H9 (cell line): ENCODE measurements at regions not wholly inside any gene's neighbourhood (a gene's known extent, or its start where the extent isn't known, plus 50 kb on each side); places are given as distances from the start of the nearest gene placed in this dataset.

Experiments
- DNase-seq: peaks from one replicate; pipeline ENCODE4 v3.0.0-alpha.2; 2017
- H2AFZ ChIP-seq: one replicate; pipeline ENCODE4 v1.6.1; 2013; ENCODE audit warnings: mild to moderate bottlenecking, low read length, control low read depth, moderate library complexity
- H2AK5ac ChIP-seq: 2 replicates; pipeline ENCODE4 v1.6.1; 2013; ENCODE audit warnings: low read length, control low read depth, mixed read lengths; ENCODE audit not compliant: insufficient read length
- H2BK120ac ChIP-seq: one replicate; pipeline ENCODE4 v1.6.1; 2013; ENCODE audit warnings: low read depth, mild to moderate bottlenecking, low read length, control low read depth, inconsistent platforms; ENCODE audit not compliant: poor library complexity, severe bottlenecking
- H2BK12ac ChIP-seq: 2 replicates; pipeline ENCODE4 v1.6.1; 2013; ENCODE audit warnings: low read length, control low read depth, mixed read lengths, low read depth; ENCODE audit not compliant: insufficient read length
- H2BK15ac ChIP-seq: 2 replicates; pipeline ENCODE4 v1.6.1; 2013; ENCODE audit warnings: low read depth, low read length, control low read depth
- H2BK20ac ChIP-seq: one replicate; pipeline ENCODE4 v1.6.1; 2013; ENCODE audit warnings: low read depth, mild to moderate bottlenecking, low read length, control low read depth, inconsistent platforms; ENCODE audit not compliant: poor library complexity, severe bottlenecking
- H2BK5ac ChIP-seq: 2 replicates; pipeline ENCODE4 v1.6.1; 2013; ENCODE audit warnings: low read length, control low read depth, mixed read lengths; ENCODE audit not compliant: insufficient read length
- H3K14ac ChIP-seq: 2 replicates; pipeline ENCODE4 v1.6.1; 2013; ENCODE audit warnings: low read length, control low read depth; ENCODE audit not compliant: insufficient read depth
- H3K18ac ChIP-seq: 2 replicates; pipeline ENCODE4 v1.6.1; 2013; ENCODE audit warnings: low read depth, mild to moderate bottlenecking, mixed read lengths, low read length, control low read depth; ENCODE audit not compliant: insufficient read length
- H3K23ac ChIP-seq: 2 replicates; pipeline ENCODE4 v1.6.1; 2013; ENCODE audit warnings: low read length, control low read depth, mixed read lengths, low read depth; ENCODE audit not compliant: insufficient read length
- H3K23me2 ChIP-seq: 2 replicates; pipeline ENCODE4 v1.6.1; 2013; ENCODE audit warnings: low read depth, mild to moderate bottlenecking, mixed read lengths, low read length, control low read depth; ENCODE audit not compliant: insufficient read length, poor library complexity, severe bottlenecking
- H3K27ac ChIP-seq: 2 replicates; pipeline ENCODE4 v1.5.1; 2013; ENCODE audit warnings: low read length, control low read depth, mixed read lengths, low read depth; ENCODE audit not compliant: insufficient read length
- H3K27me3 ChIP-seq: 2 replicates; pipeline ENCODE4 v1.6.1; 2013; ENCODE audit warnings: low read length, control low read depth, inconsistent platforms; ENCODE audit not compliant: insufficient read depth
- H3K4ac ChIP-seq: 2 replicates; pipeline ENCODE4 v1.6.1; 2013; ENCODE audit warnings: low read depth, mild to moderate bottlenecking, control low read depth, inconsistent platforms, low read length, moderate library complexity
- H3K4me1 ChIP-seq: 2 replicates; pipeline ENCODE4 v1.6.1; 2013; ENCODE audit warnings: low read length, control low read depth, inconsistent platforms; ENCODE audit not compliant: insufficient read depth
- H3K4me2 ChIP-seq: 2 replicates; pipeline ENCODE4 v1.6.1; 2013; ENCODE audit warnings: low read length, control low read depth, mixed read lengths; ENCODE audit not compliant: insufficient read length, insufficient read depth
- H3K56ac ChIP-seq: 2 replicates; pipeline ENCODE4 v1.6.1; 2013; ENCODE audit warnings: low read depth, mild to moderate bottlenecking, mixed read lengths, low read length, control low read depth; ENCODE audit not compliant: insufficient read length
- H3K79me1 ChIP-seq: 2 replicates; pipeline ENCODE4 v1.6.1; 2013; ENCODE audit warnings: low read depth, mild to moderate bottlenecking, moderate library complexity, low read length, control low read depth, inconsistent platforms; ENCODE audit not compliant: insufficient read depth, poor library complexity, severe bottlenecking
- H3K79me2 ChIP-seq: 2 replicates; pipeline ENCODE4 v1.6.1; 2013; ENCODE audit warnings: low read length, control low read depth, inconsistent platforms; ENCODE audit not compliant: insufficient read depth
- H3K9ac ChIP-seq: 2 replicates; pipeline ENCODE4 v1.6.1; 2013; ENCODE audit warnings: low read length, control low read depth, mixed read lengths; ENCODE audit not compliant: insufficient read length; ENCODE audit errors: extremely low read depth
- H3K9me3 ChIP-seq: one replicate; pipeline ENCODE4 v1.6.1; 2013; ENCODE audit warnings: low read depth, low read length, inconsistent platforms; ENCODE audit not compliant: control insufficient read depth
- H3T11ph ChIP-seq: one replicate; pipeline ENCODE4 v1.6.1; 2013; ENCODE audit warnings: mild to moderate bottlenecking, low read length, control low read depth, inconsistent platforms
- H4K20me1 ChIP-seq: one replicate; pipeline ENCODE4 v1.6.1; 2013; ENCODE audit not compliant: control insufficient read depth, insufficient read length, insufficient read depth
- H4K5ac ChIP-seq: 2 replicates; pipeline ENCODE4 v1.6.1; 2013; ENCODE audit warnings: low read depth, mild to moderate bottlenecking, mixed read lengths, low read length, control low read depth; ENCODE audit not compliant: insufficient read length
- H4K8ac ChIP-seq: replicated peaks from 2 replicates; pipeline ENCODE4 v1.6.1; 2013; ENCODE audit warnings: low read length, control low read depth, mixed read lengths, low read depth; ENCODE audit not compliant: insufficient read length
- H4K91ac ChIP-seq: 2 replicates; pipeline ENCODE4 v1.6.1; 2013; ENCODE audit warnings: low read depth, mild to moderate bottlenecking, moderate library complexity, mixed read lengths, low read length, control low read depth; ENCODE audit not compliant: insufficient read length
- H3K27ac Mint-ChIP-seq, 3 experiments: 2 replicates in 2 of 3; 3 replicates in 1 of 3; pipeline ENCODE4 v1.8.0; 2020 to 2021; ENCODE audit warnings: mixed read lengths in 3 of 3, mild to moderate bottlenecking in 1 of 3, moderate library complexity in 1 of 3
- H3K27me3 Mint-ChIP-seq: 2 replicates; pipeline ENCODE4 v1.8.0; 2021; ENCODE audit warnings: low read depth, mild to moderate bottlenecking, moderate library complexity, mixed read lengths
- H3K36me3 Mint-ChIP-seq, 3 experiments: 2 replicates in 2 of 3; 3 replicates in 1 of 3; pipeline ENCODE4 v1.8.0; 2020 to 2021; ENCODE audit warnings: low read depth in 3 of 3, mixed read lengths in 3 of 3; ENCODE audit not compliant: insufficient read depth in 1 of 3
- H3K4me1 Mint-ChIP-seq, 2 experiments: 2 replicates each; pipeline ENCODE4 v1.8.0; 2020; ENCODE audit warnings: mixed read lengths in 2 of 2
- H3K4me3 Mint-ChIP-seq, 2 experiments: 2 replicates in 1 of 2; 3 replicates in 1 of 2; pipeline ENCODE4 v1.8.0; 2020 to 2021; ENCODE audit warnings: mild to moderate bottlenecking in 2 of 2, mixed read lengths in 2 of 2, moderate library complexity in 1 of 2
- H3K9me3 Mint-ChIP-seq, 2 experiments: 2 replicates in 1 of 2; 3 replicates in 1 of 2; pipeline ENCODE4 v1.8.0; 2020; ENCODE audit warnings: mild to moderate bottlenecking in 2 of 2, mixed read lengths in 2 of 2, moderate library complexity in 1 of 2
- WGBS: extraction: QIAGEN DNeasy Blood & Tissue Kit; methylation state at CpG from one replicate; pipeline ENCODE4 v1.1.7; 2013; ENCODE audit warnings: missing lambda C conversion rate, low lambda C conversion rate, mixed read lengths; ENCODE audit not compliant: insufficient read length; ENCODE audit errors: extremely low coverage; 5-methylcytosine and 5-hydroxymethylcytosine counted together
- TF ChIP-seq, protein P1 (sequence below): fragments of 200-600 bp; sonication (generic); conservative IDR thresholded peaks from 3 replicates; pipeline ENCODE4 v1.8.0; 2021; ENCODE audit warnings: antibody characterized with exemption, mild to moderate bottlenecking

DNA sequence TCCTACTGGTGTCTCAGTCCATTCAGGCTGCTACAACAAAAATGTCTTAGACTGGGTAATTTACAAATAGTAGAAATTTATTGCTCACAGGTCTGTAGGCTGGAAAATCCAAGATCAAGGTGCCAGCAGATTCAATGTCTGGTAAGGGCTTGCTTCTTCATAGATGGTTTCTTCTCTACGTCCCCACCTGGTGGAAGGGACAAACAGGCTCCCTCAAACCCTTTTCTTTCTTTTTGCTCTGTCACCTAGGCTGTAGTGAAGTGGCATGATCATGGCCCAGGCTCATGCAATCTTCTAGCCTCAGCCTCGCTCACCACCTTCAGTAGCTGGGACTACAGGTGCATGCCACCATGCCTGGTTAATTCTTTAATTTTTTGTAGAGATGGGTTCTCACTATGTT lies 106.8 kb upstream of the RPH3A start:
- H3K4me2 ChIP-seq = no peak overlapping the region
- no peaks in the 10 kb centered on the region for H3K23me2 ChIP-seq
- no peaks in the 10 kb centered on the region for H3K79me1 ChIP-seq
- no CpG with 5 or more reads among the region's 2 CpGs for WGBS
- no peaks in the 10 kb centered on the region for H3K9me3 Mint-ChIP-seq
- no peak overlapping the region for H3K27ac ChIP-seq
- no peak overlapping the region for H2BK5ac ChIP-seq
- no peak overlapping the region for H3K18ac ChIP-seq
- H3K4me1 Mint-ChIP-seq = peaks cover 0 to 6% of the 10 kb centered on the region in 2 experiments; a peak in 2 of 4 replicates
- H2BK120ac ChIP-seq = no peak overlapping the region
- no peak overlapping the region for H2AFZ ChIP-seq
- no peak overlapping the region for H3K23ac ChIP-seq
- H4K8ac ChIP-seq = no peak overlapping the region
- no peak overlapping the region for H3K9ac ChIP-seq
- H3K27ac Mint-ChIP-seq = no peak overlapping the region
- H4K20me1 ChIP-seq = no peaks in the 10 kb centered on the region
- H3K4me1 ChIP-seq = no peaks in the 10 kb centered on the region
- no peak overlapping the region for H2BK12ac ChIP-seq
- H3K56ac ChIP-seq = no peak overlapping the region
- H3K79me2 ChIP-seq = no peaks in the 10 kb centered on the region
- H3K27me3 ChIP-seq = no peaks in the 10 kb centered on the region
- peak; percentile 41 for DNase-seq
- no peaks in the 10 kb centered on the region for H3K9me3 ChIP-seq
- H4K91ac ChIP-seq = no peak overlapping the region
- TF ChIP-seq, protein P1, sequence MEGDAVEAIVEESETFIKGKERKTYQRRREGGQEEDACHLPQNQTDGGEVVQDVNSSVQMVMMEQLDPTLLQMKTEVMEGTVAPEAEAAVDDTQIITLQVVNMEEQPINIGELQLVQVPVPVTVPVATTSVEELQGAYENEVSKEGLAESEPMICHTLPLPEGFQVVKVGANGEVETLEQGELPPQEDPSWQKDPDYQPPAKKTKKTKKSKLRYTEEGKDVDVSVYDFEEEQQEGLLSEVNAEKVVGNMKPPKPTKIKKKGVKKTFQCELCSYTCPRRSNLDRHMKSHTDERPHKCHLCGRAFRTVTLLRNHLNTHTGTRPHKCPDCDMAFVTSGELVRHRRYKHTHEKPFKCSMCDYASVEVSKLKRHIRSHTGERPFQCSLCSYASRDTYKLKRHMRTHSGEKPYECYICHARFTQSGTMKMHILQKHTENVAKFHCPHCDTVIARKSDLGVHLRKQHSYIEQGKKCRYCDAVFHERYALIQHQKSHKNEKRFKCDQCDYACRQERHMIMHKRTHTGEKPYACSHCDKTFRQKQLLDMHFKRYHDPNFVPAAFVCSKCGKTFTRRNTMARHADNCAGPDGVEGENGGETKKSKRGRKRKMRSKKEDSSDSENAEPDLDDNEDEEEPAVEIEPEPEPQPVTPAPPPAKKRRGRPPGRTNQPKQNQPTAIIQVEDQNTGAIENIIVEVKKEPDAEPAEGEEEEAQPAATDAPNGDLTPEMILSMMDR = peak; percentile 58; the same call in 2 of the 3 replicates
- H3T11ph ChIP-seq = no peak overlapping the region
- H3K27me3 Mint-ChIP-seq = peaks cover 38% of the 10 kb centered on the region
- no peak overlapping the region for H3K4ac ChIP-seq
- no peak overlapping the region for H2BK15ac ChIP-seq
- no peak overlapping the region for H3K14ac ChIP-seq
- H3K36me3 Mint-ChIP-seq = no peaks in the 10 kb centered on the region
- H2BK20ac ChIP-seq = no peak overlapping the region
- no peak overlapping the region for H3K4me3 Mint-ChIP-seq
- H4K5ac ChIP-seq = no peak overlapping the region
- H2AK5ac ChIP-seq = no peak overlapping the region
